Common myeloid progenitor, CD34-positive (primary cell): ENCODE measurements at regions not wholly inside any gene's neighbourhood (a gene's known extent, or its start where the extent isn't known, plus 50 kb on each side); places are given as distances from the start of the nearest gene placed in this dataset.

ENCODE experiments used
- CTCF ChIA-PET: fragments of 350-600 bp; sonication (Branson Sonifier 250); formaldehyde crosslinking; loops from one replicate; lab custom pipeline; 2021; ENCODE audit warnings: antibody characterized with exemption; lab: Charles Lee
- POLR2A ChIA-PET: fragments of 350-600 bp; sonication (Branson Sonifier 250); formaldehyde crosslinking; loops from one replicate; lab custom pipeline; 2021; ENCODE audit warnings: antibody characterized with exemption; lab: Charles Lee
- DNase-seq, 3 donors: peaks; one replicate each; pipeline versions ENCODE4 v3.0.0 to v3.0.0-alpha.2; 2013
- H3K27ac ChIP-seq, 2 experiments: 1 replicate in 1 of 2; 2 replicates in 1 of 2; pipeline ENCODE4 v1.7.0; 2013; ENCODE audit warnings: inconsistent platforms in 2 of 2, low read length in 2 of 2, mild to moderate bottlenecking in 2 of 2, low read depth in 1 of 2, moderate library complexity in 1 of 2; ENCODE audit not compliant: severe bottlenecking in 2 of 2, insufficient read depth in 1 of 2, poor library complexity in 1 of 2
- H3K27me3 ChIP-seq, 5 experiments: replicated peaks in 2 of 5; 1 replicate in 3 of 5; 2 replicates in 2 of 5; pipeline versions ENCODE4 v1.6.1 to v1.7.0; 2013; ENCODE audit warnings: low read length in 4 of 5, mild to moderate bottlenecking in 2 of 5, moderate library complexity in 2 of 5, inconsistent platforms in 1 of 5; ENCODE audit not compliant: insufficient read depth in 5 of 5, control insufficient read depth in 4 of 5
- H3K36me3 ChIP-seq, 4 experiments: 1 replicate in 2 of 4; 2 replicates in 2 of 4; pipeline versions ENCODE4 v1.6.1 to v1.7.0; 2013; ENCODE audit warnings: low read length in 3 of 4, control low read depth in 1 of 4, mild to moderate bottlenecking in 1 of 4; ENCODE audit not compliant: control insufficient read depth in 4 of 4, insufficient read depth in 4 of 4
- H3K4me1 ChIP-seq, 4 experiments: 1 replicate in 3 of 4; 2 replicates in 1 of 4; pipeline versions ENCODE4 v1.6.1 to v1.7.1; 2013; ENCODE audit warnings: low read length in 3 of 4, mild to moderate bottlenecking in 3 of 4, control low read depth in 1 of 4, inconsistent platforms in 1 of 4, moderate library complexity in 1 of 4; ENCODE audit not compliant: control insufficient read depth in 4 of 4, insufficient read depth in 4 of 4; ENCODE audit errors: control extremely low read depth in 1 of 4
- H3K4me3 ChIP-seq, 7 experiments: 1 replicate in 4 of 7; 2 replicates in 3 of 7; pipeline versions ENCODE4 v1.5.1 to v1.7.0; 2013; ENCODE audit warnings: mild to moderate bottlenecking in 7 of 7, low read length in 6 of 7, moderate library complexity in 6 of 7, inconsistent platforms in 2 of 7, low read depth in 2 of 7, control low read depth in 1 of 7; ENCODE audit not compliant: insufficient read depth in 4 of 7, control insufficient read depth in 1 of 7; ENCODE audit errors: extremely low read depth in 1 of 7
- H3K9me3 ChIP-seq, 5 experiments: 1 replicate in 4 of 5; 2 replicates in 1 of 5; pipeline versions ENCODE4 v1.6.1 to v1.7.1; 2013; ENCODE audit warnings: low read length in 4 of 5, mild to moderate bottlenecking in 2 of 5, inconsistent platforms in 1 of 5, low read depth in 1 of 5, moderate library complexity in 1 of 5; ENCODE audit not compliant: control insufficient read depth in 4 of 5, insufficient read depth in 2 of 5; ENCODE audit errors: control extremely low read depth in 1 of 5
- WGBS: methylation state at CpG from one replicate; pipeline ENCODE4 v1.1.5; 2013; ENCODE audit not compliant: insufficient coverage; 5-methylcytosine and 5-hydroxymethylcytosine counted together

GRCh38 chr1:84754386-84754703 is 64.1 kb upstream of the SSX2IP start:
- ChIA-PET POLR2A (no interaction called here), CTCF (interaction anchor here (0.7 to 8.2 kb wide), 20 partner anchors 10 to 612 kb away, joined by 3 to 49 read pairs (median 5); partner anchors contain the start of gene PRKACB)
- no peaks in the 10 kb centered on the region for H3K36me3 ChIP-seq
- WGBS: 91% methylated on average over 18 of the region's 21 CpGs
- H3K4me1 ChIP-seq: peaks cover 0 to 7% (median 6%) of the 10 kb centered on the region in 4 experiments
- no peaks in the 10 kb centered on the region for H3K9me3 ChIP-seq
- DNase-seq: no peak
- no peak overlapping the region for H3K27ac ChIP-seq
- H3K27me3 ChIP-seq: no peaks in the 10 kb centered on the region
- H3K4me3 ChIP-seq: no peak overlapping the region

- no peaks in the 10 kb centered on the region for H3K27me3 ChIP-seq
- H3K27ac ChIP-seq: no peak overlapping the region
- H3K9me3 ChIP-seq: no peaks in the 10 kb centered on the region
- peaks cover 0 to 2% (median under 1%) of the 10 kb centered on the region in 4 experiments for H3K4me1 ChIP-seq
- ChIA-PET POLR2A (no interaction called here), CTCF (interaction anchor here (0.7 to 8.2 kb wide), 32 partner anchors 10 to 614 kb away, joined by 3 to 49 read pairs (median 4); partner anchors contain the start of gene PRKACB)
- WGBS: 75% methylated on average over 11 of the region's 16 CpGs
- H3K4me3 ChIP-seq: no peak overlapping the region
- DNase-seq: peak; percentile 75 to 84 (median 84)
- no peaks in the 10 kb centered on the region for H3K36me3 ChIP-seq
Measured at GRCh38 chr1:84753516-84754385, 63.5 kb upstream of the SSX2IP start.

GRCh38 chr1:84750110-84750730 is 60.0 kb upstream of the SSX2IP start:
- H3K27me3 ChIP-seq: no peaks in the 10 kb centered on the region
- WGBS: 42% methylated on average over 3 of the region's 6 CpGs
- no peak overlapping the region for H3K4me3 ChIP-seq
- no peaks in the 10 kb centered on the region for H3K36me3 ChIP-seq
- DNase-seq: no peak
- no peaks in the 10 kb centered on the region for H3K9me3 ChIP-seq
- ChIA-PET CTCF (interaction anchor here (0.7 to 2.1 kb wide), 7 partner anchors 10 to 317 kb away, joined by 3 to 5 read pairs (median 3); no protein-coding TSS in a partner anchor), POLR2A (no interaction called here)
- H3K27ac ChIP-seq: no peak overlapping the region
- no peaks in the 10 kb centered on the region for H3K4me1 ChIP-seq

GRCh38 chr1:84749427-84749826 is 59.2 kb upstream of the SSX2IP start:
- no peak for DNase-seq
- H3K9me3 ChIP-seq: no peaks in the 10 kb centered on the region
- H3K36me3 ChIP-seq: no peaks in the 10 kb centered on the region
- ChIA-PET POLR2A (no interaction called here), CTCF (interaction anchor here (0.7 to 2.1 kb wide), 6 partner anchors 9 to 316 kb away, joined by 3 to 5 read pairs (median 3); no protein-coding TSS in a partner anchor)
- no peaks in the 10 kb centered on the region for H3K4me1 ChIP-seq
- WGBS: 93% methylated on average over 2 of the region's 2 CpGs
- no peak overlapping the region for H3K4me3 ChIP-seq
- no peak overlapping the region for H3K27ac ChIP-seq
- no peaks in the 10 kb centered on the region for H3K27me3 ChIP-seq

GRCh38 chr1:84748364-84748763 is 58.1 kb upstream of the SSX2IP start:
- no peak overlapping the region for H3K4me3 ChIP-seq
- WGBS: no CpG with 5 or more reads among the region's 3 CpGs
- no peaks in the 10 kb centered on the region for H3K36me3 ChIP-seq
- H3K4me1 ChIP-seq: no peaks in the 10 kb centered on the region
- ChIA-PET CTCF (interaction anchor here (0.9 to 2.1 kb wide), 3 partner anchors 13 to 606 kb away, joined by 3 to 5 read pairs (median 3); no protein-coding TSS in a partner anchor), POLR2A (no interaction called here)
- H3K27ac ChIP-seq: no peak overlapping the region
- no peaks in the 10 kb centered on the region for H3K27me3 ChIP-seq
- DNase-seq: no peak
- H3K9me3 ChIP-seq: no peaks in the 10 kb centered on the region

GRCh38 chr1:84745857-84746256 is 55.6 kb upstream of the SSX2IP start:
- ChIA-PET POLR2A (no interaction called here), CTCF (no interaction called here)
- WGBS: no CpG with 5 or more reads among the region's 2 CpGs
- Histone ChIP-seq H3K9me3 (no peaks in the 10 kb centered on the region), H3K4me1 (no peaks in the 10 kb centered on the region), H3K4me3 (no peak overlapping the region), H3K36me3 (no peaks in the 10 kb centered on the region), H3K27ac (no peak overlapping the region), H3K27me3 (no peaks in the 10 kb centered on the region)
- no peak for DNase-seq

- POLR2A ChIA-PET: no interaction called here
- CTCF ChIA-PET: interaction anchor here (1.2 to 2.0 kb wide), 3 partner anchors 9 to 75 kb away, joined by 3 to 5 read pairs (median 5); no protein-coding TSS in a partner anchor
- WGBS: no CpG with 5 or more reads among the region's 3 CpGs
Measured at GRCh38 chr1:84743896-84744295, 53.6 kb upstream of the SSX2IP start.

More at GRCh38 chr1:84743896-84744295, 53.6 kb upstream of the SSX2IP start:
- H3K36me3 ChIP-seq: no peaks in the 10 kb centered on the region
- H3K27ac ChIP-seq: no peak overlapping the region
- DNase-seq: no peak
- H3K4me3 ChIP-seq: no peak overlapping the region
- no peaks in the 10 kb centered on the region for H3K27me3 ChIP-seq
- H3K4me1 ChIP-seq: no peaks in the 10 kb centered on the region
- H3K9me3 ChIP-seq: no peaks in the 10 kb centered on the region
